Hematopoietic multipotent progenitor cell treated with erythropoietin and hydrocortisone succinate and interleukin-3 and kit ligand, for 8 days (in vitro differentiated cells): ENCODE measurements at regions not wholly inside any gene's neighbourhood (a gene's known extent, or its start where the extent isn't known, plus 50 kb on each side); places are given as distances from the start of the nearest gene placed in this dataset.
"Not testable (repeated sequence)": the region's sequence is repeated elsewhere in the genome, so short reads cannot be mapped to it uniquely, and the experiment has no call there.

Experiments used
- DNase-seq: peaks from one replicate; pipeline ENCODE4 v3.0.0-alpha.2; 2015

- DNase-seq: no peak
Measured at GRCh38 chr3:26193558-26193957, 403.7 kb downstream of the OXSM start.

DNA sequence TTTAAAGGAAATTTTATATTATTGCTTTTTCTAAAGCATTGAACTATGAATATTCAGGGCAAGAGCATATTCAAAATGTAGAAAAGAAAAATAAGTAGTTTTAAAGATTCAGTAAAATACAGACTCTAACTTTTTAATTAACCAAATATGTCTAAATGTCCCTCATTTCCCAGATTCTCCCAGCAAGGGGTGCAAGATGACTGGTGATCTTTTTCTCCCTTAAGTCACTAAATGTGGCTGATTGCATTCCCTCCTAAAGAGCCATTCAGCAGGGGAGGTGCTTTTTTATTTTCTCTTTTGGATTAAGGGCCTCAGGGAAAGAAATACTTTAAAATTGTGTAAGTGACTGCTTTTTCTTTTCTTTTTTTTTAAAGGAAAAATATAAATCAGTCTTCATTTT lies 406.9 kb downstream of the OXSM start:
- no peak for DNase-seq

- DNase-seq: no peak
Measured at GRCh38 chr3:26198609-26199008, 408.7 kb downstream of the OXSM start.

GRCh38 chr3:26202169-26202568 lies 412.3 kb downstream of the OXSM start:
- DNase-seq: no peak

GRCh38 chr3:26205475-26205874 lies 415.6 kb downstream of the OXSM start:
- no peak for DNase-seq

DNA sequence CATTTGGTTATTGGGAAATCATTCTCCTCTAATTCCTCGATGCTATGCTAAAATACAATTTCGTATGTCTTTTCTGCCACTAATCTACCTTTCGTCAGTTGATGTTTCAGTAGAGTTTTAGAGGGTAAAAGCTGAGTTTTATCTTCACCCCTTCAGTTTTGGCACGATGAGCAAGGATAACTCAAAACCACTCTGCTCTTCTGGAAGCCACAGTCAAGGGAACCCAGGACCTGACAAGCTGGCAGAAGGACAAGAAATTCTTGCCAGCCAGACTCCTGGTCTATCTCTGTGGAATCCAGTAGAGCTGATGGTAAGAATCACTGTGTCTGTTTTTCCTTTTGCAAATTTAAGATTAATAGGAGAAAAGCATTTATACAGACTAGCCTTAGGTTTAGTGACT lies 414.4 kb upstream of the LRRC3B start:
- DNase-seq: no peak

DNA sequence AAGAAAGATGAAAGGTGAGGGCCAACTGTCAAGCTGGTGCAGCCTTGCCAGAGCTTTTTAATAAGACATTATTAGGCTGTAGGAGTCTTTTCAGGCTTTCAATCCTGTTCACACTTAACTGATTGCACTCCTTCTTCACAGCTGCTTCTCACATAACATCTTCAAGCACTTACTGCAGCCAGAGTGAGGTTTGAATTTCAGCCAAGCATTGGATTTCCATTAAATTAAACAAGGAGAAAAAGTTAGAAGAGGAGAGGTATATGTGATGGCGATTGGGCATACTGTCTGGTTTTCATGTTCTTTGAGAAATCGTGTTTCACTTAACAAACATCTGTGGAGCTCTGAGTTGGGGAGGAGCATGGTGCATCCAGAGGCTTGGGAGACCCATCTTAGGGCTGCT lies 392.8 kb upstream of the LRRC3B start:
- no peak for DNase-seq

DNA sequence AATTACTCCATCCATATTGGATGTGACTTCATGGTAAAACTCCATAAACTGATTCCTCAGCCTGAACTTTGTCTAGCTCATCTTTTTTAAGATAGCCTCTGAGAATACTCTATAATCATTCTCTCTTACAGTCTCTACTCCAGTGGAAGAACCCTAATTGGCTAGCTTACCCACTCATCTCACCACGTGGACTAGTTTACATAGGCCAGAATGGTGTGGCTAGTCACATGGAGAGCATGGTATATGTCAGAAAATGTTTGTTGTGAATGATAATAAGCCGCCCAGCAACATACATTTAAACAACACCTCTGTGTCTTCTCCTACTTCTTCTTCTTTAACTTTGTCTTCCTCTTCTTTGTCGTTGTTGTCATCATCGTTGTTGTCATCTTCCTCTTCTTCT lies 389.2 kb upstream of the LRRC3B start:
- no peak for DNase-seq

DNA sequence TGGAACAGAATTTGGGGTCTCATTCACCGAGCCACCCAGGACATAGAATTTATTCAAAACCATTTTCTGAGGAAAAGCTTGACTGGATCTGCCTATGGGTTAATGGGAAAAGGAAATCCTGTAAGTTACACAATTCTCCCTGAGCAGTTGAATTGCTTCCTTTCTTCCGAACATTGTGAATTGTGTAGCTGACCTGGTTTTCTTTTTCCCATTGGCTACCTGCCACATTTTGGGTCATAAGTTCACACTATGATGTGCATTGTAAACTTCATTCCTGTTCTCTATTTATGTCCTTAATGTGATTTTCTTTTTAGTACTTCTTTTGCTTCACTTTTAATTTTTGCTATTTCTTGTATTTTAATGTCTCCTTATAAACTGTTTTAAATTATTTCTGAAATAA lies 386.0 kb upstream of the LRRC3B start:
- no peak for DNase-seq

DNA sequence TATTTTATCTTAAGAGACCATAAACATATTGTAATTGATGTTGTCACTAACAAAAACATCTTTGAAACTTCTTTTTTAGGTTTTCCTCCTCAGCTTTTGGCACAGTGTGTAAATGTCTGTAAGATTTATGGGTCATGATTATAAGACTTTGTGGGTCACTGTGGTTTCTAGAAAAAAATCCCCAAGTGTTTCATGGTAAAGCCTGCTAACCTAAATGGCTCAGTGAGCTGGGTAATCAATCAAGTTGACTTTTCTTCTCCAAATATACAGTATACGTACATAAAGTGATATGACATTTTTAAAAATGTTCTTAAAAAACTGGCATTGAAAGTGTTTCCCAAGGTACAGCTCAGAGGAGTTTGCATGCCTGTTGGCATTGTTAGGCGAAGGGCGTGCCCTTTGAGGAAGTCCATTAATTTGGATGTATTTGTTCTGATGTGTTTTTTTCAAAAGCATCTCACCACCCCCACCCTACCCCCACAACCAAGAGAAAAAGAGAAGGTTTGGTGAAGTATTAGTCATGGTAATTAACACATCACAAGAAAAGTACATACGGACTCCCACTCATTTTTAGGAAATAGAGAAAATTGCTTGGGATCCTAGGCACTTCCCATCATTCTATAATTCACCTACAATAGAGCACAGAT lies 385.4 kb upstream of the LRRC3B start:
- DNase-seq: no peak

DNA sequence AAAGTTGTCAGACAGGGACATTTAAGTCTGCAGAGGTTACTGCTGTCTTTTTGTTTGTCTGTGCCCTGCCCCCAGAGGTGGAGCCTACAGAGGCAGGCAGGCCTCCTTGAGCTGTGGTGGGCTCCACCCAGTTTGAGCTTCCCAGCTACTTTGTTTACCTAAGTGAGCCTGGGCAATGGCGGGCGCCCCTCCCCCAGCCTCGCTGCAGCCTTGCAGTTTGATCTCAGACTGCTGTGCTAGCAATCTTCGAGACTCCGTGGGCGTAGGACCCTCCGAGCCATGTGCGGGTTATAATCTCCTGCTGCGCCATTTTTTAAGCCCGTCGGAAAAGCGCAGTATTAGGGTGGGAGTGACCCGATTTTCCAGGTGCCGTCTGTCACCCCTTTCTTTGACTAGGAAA lies 378.0 kb upstream of the LRRC3B start:
- not testable (repeated sequence) for DNase-seq

DNA sequence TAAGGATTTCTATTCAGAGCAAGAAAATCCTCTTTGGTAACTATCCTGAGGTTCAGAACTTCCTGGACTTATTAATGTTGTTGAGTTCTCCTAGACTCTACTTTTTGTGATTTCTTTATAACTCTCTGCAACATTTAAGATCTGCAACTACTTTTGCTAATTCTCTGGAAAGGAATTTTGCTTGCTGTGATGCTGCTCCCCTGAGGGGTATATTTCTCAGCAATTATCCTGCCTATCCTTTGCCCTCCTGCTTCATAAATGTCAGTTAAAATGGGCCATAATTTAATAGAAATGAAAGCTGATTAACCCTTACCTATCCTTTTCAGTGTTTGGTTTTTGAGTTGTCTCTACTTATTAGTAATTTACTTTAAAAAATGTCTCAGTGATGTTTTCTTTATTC lies 377.3 kb upstream of the LRRC3B start:
- no peak for DNase-seq

- no peak for DNase-seq
Measured at GRCh38 chr3:26246901-26247300, 375.7 kb upstream of the LRRC3B start.

- DNase-seq: no peak
Measured at GRCh38 chr3:26247712-26248111, 374.9 kb upstream of the LRRC3B start.

GRCh38 chr3:26252001-26252400 lies 370.6 kb upstream of the LRRC3B start:
- DNase-seq: no peak

DNA sequence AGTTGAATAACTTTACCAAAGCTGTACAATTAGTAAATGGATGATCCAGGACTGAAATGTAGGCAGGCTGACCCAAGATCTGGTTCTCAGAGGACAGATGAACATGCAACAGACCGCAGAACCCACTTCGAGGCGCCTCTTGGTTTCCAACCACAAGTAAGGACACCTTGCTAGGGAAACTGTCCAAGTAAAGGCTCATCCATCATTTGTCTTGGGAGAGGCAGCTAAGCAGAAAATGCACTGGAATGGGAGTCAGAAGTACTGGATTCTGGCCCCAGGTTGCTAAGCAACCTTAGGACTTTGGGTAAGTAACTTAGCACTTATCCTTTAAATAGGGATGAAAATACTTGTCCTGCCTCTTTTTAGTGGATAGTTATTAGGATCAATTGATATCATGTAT lies 366.3 kb upstream of the LRRC3B start:
- DNase-seq: no peak

DNA sequence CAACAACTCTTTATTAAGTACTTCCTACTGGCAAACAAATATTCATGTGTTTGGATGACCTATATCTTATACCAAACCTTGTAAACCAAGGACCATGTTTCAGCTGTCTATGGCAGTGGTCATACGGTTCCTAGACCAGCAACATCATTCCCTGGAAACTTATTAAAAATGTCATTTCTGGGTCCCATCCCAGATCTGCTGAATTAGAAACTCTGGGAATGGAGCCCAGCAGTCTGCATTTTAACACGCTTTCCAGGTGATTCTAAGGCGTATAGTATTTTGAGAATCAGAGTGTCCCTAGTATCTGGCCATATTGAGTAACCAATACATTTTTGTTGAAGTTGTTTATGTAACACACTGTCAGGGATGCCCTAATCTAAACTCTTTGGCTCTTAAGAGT lies 363.4 kb upstream of the LRRC3B start:
- DNase-seq: no peak

DNA sequence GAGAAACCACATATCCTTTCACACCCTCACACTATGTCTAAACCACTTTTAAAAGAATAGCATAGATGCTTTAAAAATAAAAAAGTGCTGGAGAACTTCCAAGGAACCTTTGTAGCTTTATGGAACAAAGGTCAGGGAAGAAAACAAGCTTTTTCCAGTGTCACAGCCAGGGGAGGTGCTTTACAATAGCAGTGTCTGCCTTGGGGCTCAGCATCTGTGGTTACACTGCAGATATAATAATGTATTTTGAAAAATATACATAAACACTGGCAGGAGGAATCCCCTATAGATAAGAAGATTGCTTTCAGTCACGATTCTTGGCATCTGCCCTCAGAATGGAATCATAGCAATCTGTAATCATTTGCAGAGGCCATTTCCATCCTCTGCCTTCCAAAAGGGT lies 362.4 kb upstream of the LRRC3B start:
- no peak for DNase-seq

DNA sequence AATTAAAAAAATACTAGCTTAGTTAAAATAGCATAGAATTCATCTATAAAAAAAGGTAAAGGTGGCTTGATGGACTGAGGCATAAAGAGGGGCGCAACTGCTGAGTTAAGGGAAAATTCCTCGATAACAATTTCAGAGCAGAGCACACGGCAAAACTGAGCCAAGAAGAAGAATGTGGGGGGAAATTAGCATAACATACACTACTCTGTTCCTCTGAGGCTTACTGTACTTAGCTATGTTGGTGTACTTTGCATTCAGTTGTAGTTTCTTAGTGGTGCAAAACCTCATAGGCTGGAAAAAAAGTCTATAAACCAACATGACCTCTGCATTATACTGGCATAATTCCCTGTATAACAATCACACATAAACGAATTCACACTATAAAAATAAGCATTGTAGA lies 357.9 kb upstream of the LRRC3B start:
- no peak for DNase-seq

DNA sequence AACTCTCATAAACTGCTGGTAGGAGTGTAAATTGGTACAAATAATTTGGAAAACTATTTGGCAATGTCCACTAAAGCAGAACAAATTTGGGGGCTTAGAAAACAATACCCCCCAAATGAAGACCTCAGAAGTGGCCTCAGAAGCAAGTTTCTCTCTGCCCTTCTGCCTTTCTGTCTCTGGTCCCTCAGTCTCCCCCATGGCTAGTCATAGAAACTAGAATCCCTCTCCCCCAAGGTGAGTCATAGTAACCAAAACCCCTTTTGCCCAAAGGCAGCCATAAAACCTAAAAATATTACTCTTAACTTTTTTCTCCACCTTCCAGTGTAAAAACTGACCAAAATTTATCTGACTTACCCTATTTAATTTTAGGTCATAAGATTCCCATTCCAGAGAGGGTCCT lies 350.7 kb upstream of the LRRC3B start:
- no peak for DNase-seq

DNA sequence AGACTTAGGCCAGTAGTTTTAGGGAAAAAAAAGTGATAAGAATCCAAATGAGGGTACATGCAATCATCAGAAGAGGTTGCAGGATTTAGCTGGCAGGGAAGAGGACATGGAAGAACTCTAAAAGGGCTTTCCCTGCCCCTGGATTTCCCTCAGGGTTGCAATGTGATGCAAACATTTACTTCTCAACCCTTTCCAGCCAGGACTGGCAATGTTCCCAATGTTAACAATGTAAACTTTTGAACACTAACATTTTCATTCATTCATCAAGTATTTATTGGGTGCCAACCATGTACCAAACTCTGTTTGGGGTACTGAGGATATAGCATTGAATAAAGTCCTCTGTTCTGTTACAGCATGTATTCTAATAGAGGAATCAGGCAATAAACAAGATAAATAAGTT lies 349.4 kb upstream of the LRRC3B start:
- no peak for DNase-seq

DNA sequence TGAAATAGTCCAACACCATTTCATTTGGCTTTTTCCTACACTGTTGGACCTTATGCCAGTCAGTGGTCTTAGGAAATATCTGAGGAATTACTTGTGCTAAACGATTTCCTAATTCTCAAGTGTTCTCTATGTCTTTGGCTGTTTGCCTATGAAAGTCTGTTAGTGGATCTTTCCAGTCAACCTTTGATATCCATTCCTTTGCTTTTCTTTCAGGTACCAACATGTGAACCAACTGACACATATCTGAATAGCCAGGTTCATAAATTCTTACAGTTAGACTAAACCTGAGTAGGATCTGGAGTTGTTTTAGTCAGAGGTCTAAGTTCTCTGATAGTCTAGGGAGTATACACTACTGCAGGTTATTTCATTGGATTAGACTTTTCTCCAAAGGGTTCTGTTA lies 343.5 kb upstream of the LRRC3B start:
- DNase-seq: no peak

DNA sequence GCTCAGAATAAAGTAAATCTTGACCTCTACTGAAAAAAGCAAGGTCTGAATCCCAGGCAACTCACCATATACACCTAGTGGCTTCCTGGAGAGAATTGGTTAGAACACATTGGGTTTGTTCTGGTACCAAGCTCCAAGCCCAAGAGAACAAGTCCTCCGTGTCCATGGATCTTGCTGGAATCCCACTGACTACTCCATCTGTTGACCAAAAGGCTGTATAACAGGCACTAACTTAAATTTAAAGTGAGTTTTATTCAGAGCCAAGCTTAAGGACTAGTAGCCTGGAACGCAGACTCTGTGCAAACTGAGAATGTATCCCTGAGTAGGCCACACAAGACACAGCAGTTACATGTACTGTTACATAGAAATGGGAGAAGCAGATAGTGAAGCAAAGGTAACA lies 342.1 kb upstream of the LRRC3B start:
- no peak for DNase-seq

DNA sequence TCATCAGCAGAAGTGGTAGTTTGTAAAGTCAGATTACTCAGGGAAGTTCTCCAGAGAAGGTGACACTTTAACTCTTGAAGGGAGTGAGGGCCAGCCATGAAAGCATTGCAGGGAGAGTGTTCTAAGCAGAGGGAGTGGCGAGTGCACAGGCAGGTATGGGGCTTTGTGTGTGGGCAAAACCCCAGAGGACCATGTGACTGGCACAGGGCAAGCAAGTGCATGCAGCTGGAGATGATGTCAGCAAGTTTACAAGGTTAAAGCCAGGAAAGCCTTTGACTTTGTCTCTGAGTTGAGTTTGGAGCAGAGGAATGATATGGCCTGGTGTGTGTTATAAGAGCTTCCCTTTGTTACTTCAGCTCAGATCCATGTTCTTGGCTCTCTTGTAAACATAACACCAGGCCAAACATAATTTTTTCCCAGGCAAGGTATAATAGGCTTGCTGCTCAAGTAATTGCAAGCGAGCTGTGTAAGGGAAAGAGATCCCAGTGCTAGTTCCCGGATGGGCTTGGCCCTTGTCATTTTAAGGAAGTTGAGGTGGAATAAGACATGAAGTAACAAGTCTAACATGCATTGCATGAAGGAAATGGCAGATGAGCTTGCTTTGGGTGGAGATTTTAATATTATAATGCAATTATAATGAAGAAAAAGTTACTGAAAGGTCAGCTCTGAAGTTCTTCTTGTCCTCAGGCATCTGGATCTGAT lies 341.1 kb upstream of the LRRC3B start:
- DNase-seq: no peak

GRCh38 chr3:26284503-26284902 lies 338.1 kb upstream of the LRRC3B start:
- not testable (repeated sequence) for DNase-seq
